IPS DF 4.7 (cell line): ENCODE measurements at regions not wholly inside any gene's neighbourhood (a gene's known extent, or its start where the extent isn't known, plus 50 kb on each side); places are given as distances from the start of the nearest gene placed in this dataset.
"Not testable (repeated sequence)": the region's sequence is repeated elsewhere in the genome, so short reads cannot be mapped to it uniquely, and the experiment has no call there.

Experiments
- DNase-seq: peaks from one replicate; pipeline ENCODE4 v3.0.0-alpha.2; 2013; ENCODE audit warnings: low spot score; ENCODE audit errors: extremely low read depth

DNA sequence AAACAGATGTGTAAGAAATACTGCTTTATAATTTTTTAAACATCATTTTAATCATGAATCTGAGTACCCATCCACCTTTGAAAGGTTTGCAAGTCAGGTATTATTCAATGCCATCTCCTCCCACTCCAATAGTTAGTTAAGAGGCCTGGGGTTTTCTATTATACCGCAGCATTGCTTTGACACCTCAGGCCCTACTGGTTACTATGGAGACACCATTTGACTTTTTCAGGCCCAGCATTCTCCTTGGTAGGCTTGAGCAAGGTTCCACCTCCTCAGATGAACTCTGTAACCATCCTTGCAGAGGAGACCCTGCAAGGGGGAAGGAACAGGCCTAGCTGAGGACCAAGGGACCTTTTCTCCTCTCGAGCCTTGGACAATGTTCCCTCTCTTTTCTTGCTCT is 326.9 kb upstream of the NPSR1 start:
- no peak for DNase-seq

DNA sequence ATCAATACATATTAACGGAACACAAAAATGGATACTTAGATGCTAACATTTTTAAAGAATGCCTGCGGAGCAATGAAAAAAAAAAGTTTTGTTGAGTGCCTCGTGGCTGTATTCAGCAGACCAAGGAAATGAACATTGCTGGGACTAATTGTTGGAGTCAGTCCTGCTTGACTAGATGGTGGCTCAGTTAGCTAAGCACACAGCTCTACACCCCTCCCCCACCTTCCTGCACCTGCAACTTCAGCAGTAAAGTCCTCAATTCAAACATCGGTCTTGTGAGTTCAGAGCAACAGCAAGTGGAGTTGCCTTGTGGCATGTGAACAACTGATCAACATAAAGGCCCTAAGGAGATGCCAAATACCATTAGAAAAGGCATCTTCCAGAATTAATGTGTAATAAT is 326.0 kb upstream of the NPSR1 start:
- DNase-seq: no peak

GRCh38 chr7:34333184-34333583 is 324.8 kb upstream of the NPSR1 start:
- no peak for DNase-seq

DNA sequence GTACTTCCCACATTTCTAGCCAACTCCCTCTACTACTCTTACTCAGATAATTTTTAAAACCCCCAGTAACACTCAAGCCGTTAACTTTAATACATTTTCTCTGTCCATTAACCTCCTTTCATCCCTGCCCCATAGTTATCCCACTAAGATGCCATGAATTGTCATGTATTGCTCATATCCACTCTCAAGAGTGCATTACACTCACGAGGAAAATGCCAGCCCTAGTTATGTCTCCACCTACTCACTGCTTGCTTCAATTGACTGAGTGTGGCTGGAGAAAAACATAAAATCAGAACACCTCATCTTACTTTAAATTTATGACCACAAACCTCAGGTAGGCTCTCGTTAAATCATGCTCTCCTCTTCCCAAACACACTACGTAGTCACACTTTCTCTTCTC is 324.1 kb upstream of the NPSR1 start:
- DNase-seq: no peak

DNA sequence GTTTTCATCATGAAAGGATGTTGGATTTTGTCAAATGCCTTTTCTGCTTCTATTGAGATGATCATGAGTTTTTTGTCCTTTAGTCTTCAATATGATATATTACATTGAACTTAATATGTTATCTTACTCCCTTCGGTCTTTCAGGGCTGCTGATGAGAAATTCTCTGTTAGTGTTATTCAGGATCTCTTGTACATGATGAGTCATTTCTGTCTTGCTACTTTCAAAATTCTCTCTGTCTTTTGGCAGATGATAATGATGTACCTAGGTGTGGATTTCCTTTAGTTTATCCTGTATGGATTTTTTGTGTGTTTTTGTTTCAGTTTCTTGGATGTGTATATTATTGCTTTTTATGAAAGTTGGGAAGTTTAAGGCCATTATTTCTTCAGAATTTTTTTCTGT is 320.9 kb upstream of the NPSR1 start:
- DNase-seq: no peak

DNA sequence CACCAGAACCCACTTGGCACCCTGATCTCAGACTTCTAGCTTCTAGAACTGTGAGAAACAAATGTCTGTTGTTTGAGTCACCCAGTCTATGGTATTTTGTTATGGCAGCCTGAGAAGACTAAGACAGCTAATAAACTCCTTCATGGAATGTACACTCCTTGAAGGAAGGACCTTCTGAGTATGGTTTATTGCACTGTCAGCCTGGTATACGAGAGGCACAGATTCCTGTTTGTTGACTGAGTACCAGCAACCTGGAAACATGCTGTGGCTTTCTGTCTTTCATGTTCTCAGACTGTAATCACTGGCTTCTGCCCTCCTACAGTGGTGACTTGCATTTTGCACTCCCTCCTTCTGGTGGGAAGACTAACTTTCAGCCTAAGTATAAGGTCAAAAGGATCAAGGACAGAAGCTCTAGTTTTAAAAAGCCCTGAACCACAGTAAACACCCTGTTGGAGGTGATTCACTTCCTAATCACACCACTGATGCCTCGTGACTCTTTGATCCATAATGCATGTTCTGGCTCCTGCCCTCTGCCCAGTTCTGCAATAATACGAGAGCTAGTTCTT is 319.0 kb upstream of the NPSR1 start:
- no peak for DNase-seq

DNA sequence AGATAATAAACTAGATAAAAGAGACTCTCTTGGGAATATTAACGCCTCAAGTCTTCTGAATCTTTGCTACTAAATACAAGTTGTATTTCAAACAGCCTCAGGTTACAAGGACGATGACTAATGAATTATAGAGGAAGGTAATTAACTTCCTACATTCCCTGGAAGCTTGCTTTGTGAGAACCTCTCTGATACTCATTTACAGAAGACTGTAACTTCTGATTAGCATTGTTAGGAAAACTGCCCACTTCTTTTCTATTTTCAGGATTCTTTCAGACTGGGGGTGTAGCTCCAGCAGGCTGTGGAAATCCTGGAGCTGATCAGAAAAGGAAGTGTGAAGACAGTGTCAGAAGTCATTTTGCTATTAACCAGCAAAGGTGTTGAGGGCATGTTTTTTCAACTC is 316.7 kb upstream of the NPSR1 start:
- no peak for DNase-seq

GRCh38 chr7:34342387-34342786 is 315.6 kb upstream of the NPSR1 start:
- DNase-seq: no peak

DNA sequence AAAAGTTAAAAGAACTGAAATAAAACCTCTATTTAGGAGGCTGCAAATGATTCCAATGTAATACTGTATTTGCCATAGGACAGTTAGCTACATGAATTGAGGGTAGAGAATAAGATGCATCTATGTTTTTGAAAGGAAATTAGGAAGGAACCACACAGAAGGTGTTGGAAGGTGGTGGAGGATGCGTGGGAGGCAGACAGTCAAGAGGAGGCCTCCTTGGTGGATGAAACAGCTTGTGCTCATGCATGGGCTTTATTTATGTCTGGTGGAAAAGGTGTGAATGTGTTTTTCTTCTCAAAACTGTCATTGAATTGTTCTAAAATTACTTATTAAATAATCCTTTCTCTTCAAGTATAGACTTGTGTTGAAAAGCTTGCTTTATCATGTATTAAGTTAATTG is 314.4 kb upstream of the NPSR1 start:
- no peak for DNase-seq

GRCh38 chr7:34354011-34354410 is 304.0 kb upstream of the NPSR1 start:
- no peak for DNase-seq

DNA sequence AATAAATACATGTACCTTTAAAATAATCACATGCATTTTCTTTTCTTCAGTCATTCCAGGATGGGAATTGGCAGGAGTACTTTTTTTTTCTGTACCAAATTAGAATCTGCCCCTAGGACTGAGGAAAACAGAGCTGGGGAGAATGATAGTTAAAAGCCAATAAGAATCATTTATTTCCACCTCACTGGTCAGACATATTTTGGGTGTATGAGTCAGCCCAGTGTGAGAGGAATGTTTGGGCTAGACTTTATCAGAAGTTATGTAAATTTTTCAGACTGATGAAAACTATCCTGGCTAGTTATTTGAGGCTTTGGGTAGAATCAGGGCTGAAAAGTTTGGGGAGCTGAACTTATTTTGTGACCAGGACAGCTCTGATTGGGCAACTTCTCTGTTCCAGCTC is 303.1 kb upstream of the NPSR1 start:
- DNase-seq: no peak

DNA sequence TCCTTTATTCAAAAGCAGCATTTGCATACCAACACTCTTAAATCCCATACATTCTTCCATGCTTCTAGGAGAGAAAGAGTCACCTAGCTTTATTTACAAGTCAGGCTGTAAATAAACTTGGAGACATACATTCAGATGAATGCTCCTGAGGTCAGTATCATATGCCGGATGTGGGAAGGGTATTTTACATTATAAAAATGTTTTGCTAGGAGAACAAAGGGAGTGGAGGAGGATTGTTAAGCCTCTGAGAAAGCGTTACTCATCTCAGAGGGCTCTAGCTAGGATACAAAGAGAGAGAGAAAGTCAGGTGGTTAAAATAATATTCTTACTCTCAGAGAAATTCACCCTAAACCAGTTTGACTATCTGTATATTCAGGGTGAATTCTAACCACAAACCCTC is 300.9 kb upstream of the NPSR1 start:
- no peak for DNase-seq

DNA sequence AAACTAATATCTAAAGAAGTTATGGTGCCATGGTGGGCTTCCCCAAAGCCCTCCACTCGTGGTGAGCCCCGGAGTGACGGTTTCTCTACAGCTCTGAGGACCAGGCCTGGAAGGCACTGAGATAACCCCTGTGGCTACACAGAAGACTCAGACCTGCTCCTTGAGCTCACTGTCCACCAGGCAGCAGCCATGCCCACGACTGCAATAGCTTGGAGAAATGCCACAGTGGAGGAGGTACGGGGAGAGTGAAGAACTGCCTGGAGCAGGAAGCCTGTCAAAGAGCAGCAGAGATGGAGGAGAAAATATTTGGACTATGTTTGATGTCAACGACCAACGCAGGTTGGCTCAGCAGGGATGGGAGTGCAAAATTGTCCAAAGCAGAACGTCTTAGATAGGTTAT is 300.1 kb upstream of the NPSR1 start:
- DNase-seq: no peak

- not testable (repeated sequence) for DNase-seq
Measured at GRCh38 chr7:34358578-34358977, 299.4 kb upstream of the NPSR1 start.

DNA sequence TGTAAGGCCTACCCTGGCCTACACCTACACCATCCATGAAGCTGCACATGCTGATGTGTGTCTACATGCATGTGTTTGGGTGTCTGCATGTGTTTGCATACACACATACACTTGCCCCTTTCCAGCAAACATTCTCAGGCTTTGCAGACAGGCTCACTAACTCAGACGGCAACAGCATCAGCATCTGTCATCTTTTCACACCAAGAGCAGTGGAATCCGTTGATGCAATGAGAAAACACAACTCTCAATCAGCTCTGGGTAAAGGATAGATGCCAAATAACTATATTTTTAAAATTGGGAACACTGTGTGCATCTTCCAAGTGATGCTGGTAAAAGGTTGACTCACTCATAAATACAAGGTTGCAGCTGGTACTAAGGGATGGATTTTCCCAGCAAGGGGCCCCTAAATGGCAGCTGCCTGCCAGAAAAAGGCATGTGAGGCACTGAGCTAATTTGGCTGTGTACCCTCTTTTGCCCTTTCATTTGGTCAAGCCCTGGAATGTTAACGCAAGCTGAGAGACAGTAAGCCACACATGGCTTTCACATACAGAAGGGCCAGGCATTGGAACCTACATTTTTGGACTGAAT is 296.3 kb upstream of the NPSR1 start:
- no peak for DNase-seq

DNA sequence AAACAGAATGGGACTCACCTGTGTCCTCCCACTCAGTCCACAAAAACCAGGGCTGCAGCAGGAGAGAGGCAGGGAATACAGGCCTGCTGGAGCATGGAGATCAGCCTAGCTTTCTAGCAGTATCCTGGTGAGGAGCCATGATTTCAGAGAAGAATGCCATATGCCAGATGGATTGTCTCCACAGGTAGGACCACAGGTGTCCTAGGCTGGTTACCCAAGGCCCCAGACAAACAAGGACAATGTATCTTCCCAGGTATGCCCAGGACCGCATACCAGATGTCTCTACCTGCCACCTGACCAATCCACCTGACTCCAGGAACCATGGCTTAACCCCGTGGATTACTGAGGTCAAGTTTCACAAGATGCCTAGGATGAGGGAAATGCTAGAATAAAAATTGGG is 295.4 kb upstream of the NPSR1 start:
- DNase-seq: no peak

- no peak for DNase-seq
Measured at GRCh38 chr7:34364130-34364529, 293.9 kb upstream of the NPSR1 start.

- no peak for DNase-seq
Measured at GRCh38 chr7:34365011-34365410, 293.0 kb upstream of the NPSR1 start.

- no peak for DNase-seq
Measured at GRCh38 chr7:34365611-34366010, 292.4 kb upstream of the NPSR1 start.

GRCh38 chr7:34371922-34372321 is 286.1 kb upstream of the NPSR1 start:
- DNase-seq: no peak

GRCh38 chr7:34373940-34374339 is 284.1 kb upstream of the NPSR1 start:
- DNase-seq: no peak

- no peak for DNase-seq
Measured at GRCh38 chr7:34382166-34382893, 275.7 kb upstream of the NPSR1 start.

DNA sequence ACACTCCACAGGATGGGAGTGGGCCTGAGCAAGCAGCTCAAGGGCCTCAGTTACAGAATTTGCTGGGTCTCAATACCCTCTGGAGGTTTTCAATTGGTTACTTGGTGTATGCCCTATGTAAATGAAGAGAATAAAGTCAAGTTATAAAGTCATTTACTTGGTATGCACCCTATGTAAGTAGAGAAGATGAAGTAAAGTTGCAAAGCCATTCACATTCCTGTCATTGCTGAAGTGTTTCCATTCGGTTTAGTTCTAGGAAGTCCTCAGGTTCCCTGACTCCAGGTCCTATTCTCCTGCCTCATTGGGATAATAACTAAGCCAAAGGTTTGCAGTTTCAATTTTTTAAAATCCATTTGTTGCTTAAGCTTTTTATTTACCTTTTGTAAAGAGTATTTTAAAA is 272.6 kb upstream of the NPSR1 start:
- no peak for DNase-seq
